CD14-positive monocyte (primary cell): ENCODE measurements at regions not wholly inside any gene's neighbourhood (a gene's known extent, or its start where the extent isn't known, plus 50 kb on each side); places are given as distances from the start of the nearest gene placed in this dataset.

ENCODE experiments used
- DNase-seq, 3 donors: peaks; one replicate each; pipeline ENCODE4 v3.0.0-alpha.2; 2011 to 2022
- H2AFZ ChIP-seq: 2 replicates; pipeline ENCODE4 v1.6.0; 2012; ENCODE audit warnings: mild to moderate bottlenecking, low read depth, low read length, inconsistent platforms; ENCODE audit not compliant: insufficient read depth, poor library complexity, severe bottlenecking
- H3K27ac ChIP-seq, 2 donors: 1 replicate in 1 of 2; 2 replicates in 1 of 2; pipeline ENCODE4 v1.5.1; 2012 to 2013; ENCODE audit warnings: low read length in 2 of 2, control low read depth in 1 of 2, inconsistent platforms in 1 of 2, low read depth in 1 of 2, mild to moderate bottlenecking in 1 of 2
- H3K27me3 ChIP-seq, 2 donors: one replicate each; pipeline versions ENCODE4 v1.6.0 to v1.6.1; 2011 to 2013; ENCODE audit warnings: low read length in 2 of 2; ENCODE audit not compliant: control insufficient read depth in 2 of 2, insufficient read depth in 2 of 2
- H3K36me3 ChIP-seq, 2 donors: replicated peaks in 1 of 2; 1 replicate in 1 of 2; 2 replicates in 1 of 2; pipeline versions ENCODE4 v1.5.1 to v1.6.1; 2012 to 2013; ENCODE audit warnings: low read length in 2 of 2, control low read depth in 1 of 2, inconsistent platforms in 1 of 2, mild to moderate bottlenecking in 1 of 2; ENCODE audit not compliant: insufficient read depth in 2 of 2, control insufficient read depth in 1 of 2
- H3K4me1 ChIP-seq, 2 donors: 1 replicate in 1 of 2; 2 replicates in 1 of 2; pipeline versions ENCODE4 v1.5.1 to v1.6.1; 2012 to 2013; ENCODE audit warnings: low read length in 2 of 2, control low read depth in 1 of 2, inconsistent platforms in 1 of 2, mild to moderate bottlenecking in 1 of 2, moderate library complexity in 1 of 2; ENCODE audit not compliant: insufficient read depth in 2 of 2, control insufficient read depth in 1 of 2
- H3K4me2 ChIP-seq: replicated peaks from 2 replicates; pipeline ENCODE3; 2012; ENCODE audit warnings: low read length, moderate library complexity, mild to moderate bottlenecking; ENCODE audit not compliant: poor library complexity, severe bottlenecking; ENCODE audit errors: extremely low read depth
- H3K4me3 ChIP-seq, 3 experiments: fragments of 200-600 bp in 1 of 3; sonication (generic) in 1 of 3; replicated peaks in 1 of 3; 1 replicate in 2 of 3; 2 replicates in 1 of 3; pipeline ENCODE4 v1.5.1; 2011 to 2013; ENCODE audit warnings: low read length in 3 of 3, mild to moderate bottlenecking in 3 of 3, control low read depth in 2 of 3, low read depth in 2 of 3, inconsistent platforms in 1 of 3, moderate library complexity in 1 of 3
- H3K79me2 ChIP-seq: 2 replicates; pipeline ENCODE4 v1.6.0; 2012; ENCODE audit warnings: mild to moderate bottlenecking, control low read depth, inconsistent platforms, low read length, moderate library complexity; ENCODE audit not compliant: insufficient read depth
- H3K9ac ChIP-seq: 2 replicates; pipeline ENCODE4 v1.6.0; 2017; ENCODE audit warnings: low read length, mild to moderate bottlenecking; ENCODE audit not compliant: insufficient read depth, poor library complexity, severe bottlenecking
- H3K9me3 ChIP-seq, 2 donors: replicated peaks in 1 of 2; 1 replicate in 1 of 2; 2 replicates in 1 of 2; pipeline versions ENCODE4 v1.5.1 to v1.6.1; 2012 to 2013; ENCODE audit warnings: low read length in 2 of 2, control low read depth in 1 of 2; ENCODE audit not compliant: control insufficient read depth in 1 of 2, insufficient read depth in 1 of 2
- H4K20me1 ChIP-seq: 2 replicates; pipeline ENCODE4 v1.6.0; 2012; ENCODE audit warnings: mild to moderate bottlenecking, low read length, control low read depth, moderate library complexity; ENCODE audit not compliant: insufficient read depth
- H3K27ac Mint-ChIP-seq, 7 donors: one replicate each; pipeline ENCODE4 v1.8.0; 2020; ENCODE audit warnings: mild to moderate bottlenecking in 7 of 7, mixed read lengths in 7 of 7, moderate library complexity in 6 of 7, inconsistent platforms in 2 of 7
- H3K27me3 Mint-ChIP-seq, 3 donors: one replicate each; pipeline ENCODE4 v1.8.0; 2021 to 2022; ENCODE audit warnings: low read depth in 3 of 3, mild to moderate bottlenecking in 3 of 3, mixed read lengths in 3 of 3, moderate library complexity in 3 of 3, inconsistent platforms in 1 of 3
- H3K36me3 Mint-ChIP-seq, 2 donors: one replicate each; pipeline ENCODE4 v1.8.0; 2020; ENCODE audit warnings: mixed read lengths in 2 of 2, inconsistent platforms in 1 of 2, mild to moderate bottlenecking in 1 of 2
- H3K4me1 Mint-ChIP-seq: one replicate; pipeline ENCODE4 v1.8.0; 2020; ENCODE audit warnings: mild to moderate bottlenecking, mixed read lengths
- H3K4me3 Mint-ChIP-seq, 2 donors: one replicate each; pipeline ENCODE4 v1.8.0; 2020; ENCODE audit warnings: mild to moderate bottlenecking in 2 of 2, mixed read lengths in 2 of 2, moderate library complexity in 1 of 2
- H3K9me3 Mint-ChIP-seq, 7 donors: one replicate each; pipeline ENCODE4 v1.8.0; 2020 to 2022; ENCODE audit warnings: mixed read lengths in 7 of 7, mild to moderate bottlenecking in 6 of 7, moderate library complexity in 6 of 7, inconsistent platforms in 2 of 7
- WGBS: methylation state at CpG from one replicate; pipeline ENCODE4 v1.1.5; 2013; ENCODE audit warnings: missing lambda C conversion rate; ENCODE audit not compliant: insufficient coverage; 5-methylcytosine and 5-hydroxymethylcytosine counted together
- intact Hi-C, 2 donors: fragments of 100-400 bp; cut with micrococcal nuclease; formaldehyde crosslinking; loops; one replicate each; pipeline versions ENCODE4 v1.15.0 to v1.15.1; 2023
- TF ChIP-seq, protein P1 (sequence below): fragments of 200-600 bp; IDR thresholded peaks from one replicate; pipeline ENCODE4 v1.8.0; 2022; ENCODE audit warnings: antibody characterized with exemption, mild to moderate bottlenecking

- 78% methylated on average over 4 of the region's 7 CpGs for WGBS
- TF ChIP-seq, protein P1, sequence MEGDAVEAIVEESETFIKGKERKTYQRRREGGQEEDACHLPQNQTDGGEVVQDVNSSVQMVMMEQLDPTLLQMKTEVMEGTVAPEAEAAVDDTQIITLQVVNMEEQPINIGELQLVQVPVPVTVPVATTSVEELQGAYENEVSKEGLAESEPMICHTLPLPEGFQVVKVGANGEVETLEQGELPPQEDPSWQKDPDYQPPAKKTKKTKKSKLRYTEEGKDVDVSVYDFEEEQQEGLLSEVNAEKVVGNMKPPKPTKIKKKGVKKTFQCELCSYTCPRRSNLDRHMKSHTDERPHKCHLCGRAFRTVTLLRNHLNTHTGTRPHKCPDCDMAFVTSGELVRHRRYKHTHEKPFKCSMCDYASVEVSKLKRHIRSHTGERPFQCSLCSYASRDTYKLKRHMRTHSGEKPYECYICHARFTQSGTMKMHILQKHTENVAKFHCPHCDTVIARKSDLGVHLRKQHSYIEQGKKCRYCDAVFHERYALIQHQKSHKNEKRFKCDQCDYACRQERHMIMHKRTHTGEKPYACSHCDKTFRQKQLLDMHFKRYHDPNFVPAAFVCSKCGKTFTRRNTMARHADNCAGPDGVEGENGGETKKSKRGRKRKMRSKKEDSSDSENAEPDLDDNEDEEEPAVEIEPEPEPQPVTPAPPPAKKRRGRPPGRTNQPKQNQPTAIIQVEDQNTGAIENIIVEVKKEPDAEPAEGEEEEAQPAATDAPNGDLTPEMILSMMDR: no peak
These were observed 129.3 kb upstream of the PTCHD4 start for GRCh38 chr6:48240287-48240686.

DNA sequence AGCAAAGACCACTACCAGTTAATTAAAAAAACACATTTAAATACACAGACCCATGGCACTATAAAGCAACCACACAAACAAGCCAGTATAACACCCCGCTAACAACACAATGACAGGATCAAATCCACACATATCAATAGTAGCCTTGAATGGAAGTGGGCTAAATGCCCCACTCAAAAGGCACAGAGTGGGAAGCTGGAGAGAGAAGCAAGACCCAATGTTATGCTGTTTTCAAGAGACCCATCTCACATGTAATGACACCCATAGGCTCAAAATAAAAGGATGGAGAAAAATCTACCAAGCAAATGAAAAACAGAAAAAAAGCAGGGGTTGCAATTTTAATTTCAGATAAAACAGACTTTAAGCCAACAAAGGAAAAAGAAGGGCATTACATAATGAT is 125.4 kb upstream of the PTCHD4 start:
- TF ChIP-seq, protein P1: no peak
- peaks cover 24 to 32% of the 10 kb centered on the region in 2 donors for H3K9me3 ChIP-seq

More at GRCh38 chr6:48240287-48240686, 129.3 kb upstream of the PTCHD4 start:
- Histone ChIP-seq H3K9me3 (peaks cover 4 to 10% of the 10 kb centered on the region in 2 donors), H3K27me3 (no peaks in the 10 kb centered on the region), H3K27ac (no peak overlapping the region), H3K4me2 (no peak overlapping the region), H3K36me3 (no peaks in the 10 kb centered on the region), H3K79me2 (no peaks in the 10 kb centered on the region), H3K4me3 (no peak overlapping the region), H3K9ac (no peak overlapping the region), H4K20me1 (no peaks in the 10 kb centered on the region), H3K4me1 (no peaks in the 10 kb centered on the region), H2AFZ (no peak overlapping the region)
- Mint-ChIP-seq H3K9me3 (peaks cover 3 to 9% (median 5%) of the 10 kb centered on the region in 7 donors), H3K27ac (no peak overlapping the region), H3K27me3 (peaks cover 0 to 1% (median 0%) of the 10 kb centered on the region in 3 donors), H3K4me3 (no peak overlapping the region), H3K4me1 (no peaks in the 10 kb centered on the region), H3K36me3 (no peaks in the 10 kb centered on the region)
- intact Hi-C loops: no loop called here
- DNase-seq: no peak

More for the DNA sequence above, 125.4 kb upstream of the PTCHD4 start:
- Histone ChIP-seq H3K4me2 (no peak overlapping the region), H3K9ac (no peak overlapping the region), H4K20me1 (no peaks in the 10 kb centered on the region), H3K79me2 (no peaks in the 10 kb centered on the region), H3K36me3 (no peaks in the 10 kb centered on the region), H3K27me3 (no peaks in the 10 kb centered on the region), H3K27ac (no peak overlapping the region), H3K4me3 (no peak overlapping the region), H3K4me1 (no peaks in the 10 kb centered on the region), H2AFZ (no peak overlapping the region)
- intact Hi-C loops: no loop called here
- Mint-ChIP-seq H3K9me3 (peaks cover 5 to 24% (median 12%) of the 10 kb centered on the region in 7 donors), H3K4me1 (no peaks in the 10 kb centered on the region), H3K4me3 (no peak overlapping the region), H3K27me3 (peaks cover 0 to 1% (median 0%) of the 10 kb centered on the region in 3 donors), H3K27ac (no peak overlapping the region), H3K36me3 (no peaks in the 10 kb centered on the region)
- DNase-seq: no peak
- no CpG with 5 or more reads among the region's 1 CpG for WGBS
